ENCODE measurements at regions not wholly inside any gene's neighbourhood (a gene's known extent, or its start where the extent isn't known, plus 50 kb on each side); places are given as distances from the start of the nearest gene placed in this dataset.

DNA sequence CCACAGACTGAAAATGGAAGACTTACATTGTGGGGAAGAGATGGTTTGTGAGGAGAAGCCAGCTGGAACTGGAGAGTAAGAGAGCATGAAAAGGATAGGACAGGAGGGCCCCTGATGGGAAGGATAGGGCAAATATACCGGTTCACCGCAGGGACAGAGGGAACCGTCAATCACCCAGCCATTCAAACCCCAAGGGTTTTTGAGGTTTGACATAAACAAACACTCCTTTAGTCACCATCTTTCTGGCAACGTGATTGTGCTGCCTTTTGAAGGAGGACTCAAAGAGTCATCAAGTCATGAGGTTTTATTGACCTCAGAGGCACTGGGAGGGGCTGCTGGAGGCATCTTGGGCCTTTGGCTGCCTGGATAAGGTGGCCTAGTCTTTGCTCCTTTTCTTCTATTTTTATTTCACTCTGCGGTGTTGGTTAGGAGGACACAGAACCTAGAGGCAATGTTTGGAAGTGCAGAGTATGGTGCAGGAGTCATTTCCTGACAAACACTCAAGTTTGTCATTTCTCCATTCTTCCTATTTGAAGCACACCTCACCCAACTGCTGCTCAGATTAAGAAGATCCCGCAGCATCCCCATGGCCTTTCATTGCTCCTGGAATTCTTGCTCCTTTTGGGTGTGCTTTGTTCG is 487.3 kb upstream of the SPRED2 start:
- DNase-seq = no peak

DNA sequence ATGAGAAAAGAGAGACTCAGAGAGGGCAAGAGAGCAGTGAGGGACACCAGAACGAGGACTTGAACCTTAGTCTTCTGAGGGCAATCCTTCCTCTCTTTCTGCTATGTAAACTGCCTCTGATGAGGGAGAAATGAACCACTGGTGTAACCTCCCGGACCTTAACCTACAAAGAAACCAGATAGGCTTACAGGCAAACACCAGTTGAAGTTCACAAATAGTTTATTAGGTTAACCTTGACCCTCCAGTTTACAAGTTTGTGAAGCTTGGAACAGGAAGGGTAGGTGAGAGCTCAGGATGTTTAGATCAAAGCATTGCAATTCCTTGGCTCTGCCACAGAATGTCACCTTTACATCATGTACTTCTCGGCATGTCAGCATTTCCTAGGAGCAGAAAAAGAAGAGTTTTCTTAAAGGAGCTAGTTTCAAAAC is 486.4 kb upstream of the SPRED2 start:
- no peaks in the 10 kb centered on the region for H3K9me3 ChIP-seq (ENCODE audit: severe bottlenecking)
- TF ChIP-seq, protein P1, sequence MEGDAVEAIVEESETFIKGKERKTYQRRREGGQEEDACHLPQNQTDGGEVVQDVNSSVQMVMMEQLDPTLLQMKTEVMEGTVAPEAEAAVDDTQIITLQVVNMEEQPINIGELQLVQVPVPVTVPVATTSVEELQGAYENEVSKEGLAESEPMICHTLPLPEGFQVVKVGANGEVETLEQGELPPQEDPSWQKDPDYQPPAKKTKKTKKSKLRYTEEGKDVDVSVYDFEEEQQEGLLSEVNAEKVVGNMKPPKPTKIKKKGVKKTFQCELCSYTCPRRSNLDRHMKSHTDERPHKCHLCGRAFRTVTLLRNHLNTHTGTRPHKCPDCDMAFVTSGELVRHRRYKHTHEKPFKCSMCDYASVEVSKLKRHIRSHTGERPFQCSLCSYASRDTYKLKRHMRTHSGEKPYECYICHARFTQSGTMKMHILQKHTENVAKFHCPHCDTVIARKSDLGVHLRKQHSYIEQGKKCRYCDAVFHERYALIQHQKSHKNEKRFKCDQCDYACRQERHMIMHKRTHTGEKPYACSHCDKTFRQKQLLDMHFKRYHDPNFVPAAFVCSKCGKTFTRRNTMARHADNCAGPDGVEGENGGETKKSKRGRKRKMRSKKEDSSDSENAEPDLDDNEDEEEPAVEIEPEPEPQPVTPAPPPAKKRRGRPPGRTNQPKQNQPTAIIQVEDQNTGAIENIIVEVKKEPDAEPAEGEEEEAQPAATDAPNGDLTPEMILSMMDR (IDR thresholded peaks at IDR 0.05; ENCODE audit: low read depth, low read length) = no peak
- no peaks in the 10 kb centered on the region for H3K36me3 ChIP-seq
- H3K4me3 ChIP-seq (ENCODE audit: low read depth, low read length) = no peak overlapping the region
- H3K27ac ChIP-seq = no peak overlapping the region
- DNase-seq = no peak
- H3K27me3 ChIP-seq (ENCODE audit: insufficient read depth, low read depth, severe bottlenecking) = peaks cover 89% of the 10 kb centered on the region

More for the DNA sequence above, 487.3 kb upstream of the SPRED2 start:
- no peaks in the 10 kb centered on the region for H3K36me3 ChIP-seq
- H3K4me3 ChIP-seq (ENCODE audit: low read depth, low read length) = no peak overlapping the region
- no peak overlapping the region for H3K27ac ChIP-seq
- TF ChIP-seq, protein P1 (IDR thresholded peaks at IDR 0.05; ENCODE audit: low read depth, low read length) = no peak
- H3K27me3 ChIP-seq (ENCODE audit: insufficient read depth, low read depth, severe bottlenecking) = peaks cover 82% of the 10 kb centered on the region
- H3K9me3 ChIP-seq (ENCODE audit: severe bottlenecking) = no peaks in the 10 kb centered on the region

- TF ChIP-seq, protein P1 (IDR thresholded peaks at IDR 0.05; ENCODE audit: low read depth, low read length) = no peak
- no peaks in the 10 kb centered on the region for H3K9me3 ChIP-seq (ENCODE audit: severe bottlenecking)
- H3K27me3 ChIP-seq (ENCODE audit: insufficient read depth, low read depth, severe bottlenecking) = peaks cover 92% of the 10 kb centered on the region
- DNase-seq = no peak
- H3K27ac ChIP-seq = no peak overlapping the region
- H3K4me3 ChIP-seq (ENCODE audit: low read depth, low read length) = no peak overlapping the region
- H3K36me3 ChIP-seq = no peaks in the 10 kb centered on the region
Observed at GRCh38 chr2:65917986-65918385, 485.6 kb upstream of the SPRED2 start.

- DNase-seq = no peak
- TF ChIP-seq, protein P1 (IDR thresholded peaks at IDR 0.05; ENCODE audit: low read depth, low read length) = no peak
- Histone ChIP-seq H3K36me3 (no peaks in the 10 kb centered on the region), H3K4me3 (ENCODE audit: low read depth, low read length) (no peak overlapping the region), H3K27ac (no peak overlapping the region), H3K27me3 (ENCODE audit: insufficient read depth, low read depth, severe bottlenecking) (peaks cover 88% of the 10 kb centered on the region), H3K9me3 (ENCODE audit: severe bottlenecking) (no peaks in the 10 kb centered on the region)
Observed at GRCh38 chr2:65916785-65917295, 484.4 kb upstream of the SPRED2 start.

DNA sequence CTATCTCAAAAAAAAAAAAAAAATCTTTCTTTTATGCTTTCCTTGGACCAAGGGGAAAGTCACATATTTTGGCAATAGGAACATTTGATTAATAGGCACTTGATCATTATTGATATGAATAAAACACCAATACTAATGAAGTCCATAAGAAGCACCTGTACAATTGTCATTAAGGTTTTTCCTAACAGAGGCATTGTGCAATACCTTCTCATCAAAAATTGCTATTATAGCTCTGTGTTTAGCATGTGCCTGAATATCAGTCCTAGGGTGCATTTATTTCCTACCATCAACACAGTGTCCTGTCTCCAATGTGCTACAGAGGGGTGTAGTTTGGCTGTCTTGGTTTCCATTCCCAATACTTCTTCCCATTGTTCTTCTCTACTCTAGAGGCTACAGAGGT is 483.8 kb upstream of the SPRED2 start:
- no peaks in the 10 kb centered on the region for H3K36me3 ChIP-seq
- no peak for DNase-seq
- H3K27ac ChIP-seq = no peak overlapping the region
- H3K4me3 ChIP-seq (ENCODE audit: low read depth, low read length) = no peak overlapping the region
- H3K27me3 ChIP-seq (ENCODE audit: insufficient read depth, low read depth, severe bottlenecking) = peaks cover 87% of the 10 kb centered on the region
- H3K9me3 ChIP-seq (ENCODE audit: severe bottlenecking) = no peaks in the 10 kb centered on the region
- TF ChIP-seq, protein P1 (IDR thresholded peaks at IDR 0.05; ENCODE audit: low read depth, low read length) = no peak

DNA sequence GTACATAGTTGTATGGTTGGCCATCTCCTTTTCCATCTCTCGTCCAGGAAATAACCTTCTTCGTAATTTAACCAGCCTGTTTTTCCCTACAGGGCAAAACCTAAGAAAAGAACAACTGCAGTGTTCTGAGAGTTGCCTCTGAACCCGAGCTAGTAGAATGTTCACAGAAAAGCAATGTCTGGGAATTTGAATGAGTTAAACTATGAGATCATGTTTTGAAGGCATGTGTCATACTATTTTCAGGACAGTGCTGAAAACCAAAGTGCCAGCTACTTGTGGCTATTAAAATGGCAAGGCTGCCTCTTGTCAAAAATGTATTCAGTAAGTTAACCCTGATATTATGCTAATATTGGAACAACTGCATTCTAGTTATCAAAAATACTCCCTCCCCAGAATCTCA is 482.9 kb upstream of the SPRED2 start:
- Histone ChIP-seq H3K36me3 (no peaks in the 10 kb centered on the region), H3K9me3 (ENCODE audit: severe bottlenecking) (no peaks in the 10 kb centered on the region), H3K4me3 (ENCODE audit: low read depth, low read length) (no peak overlapping the region), H3K27ac (no peak overlapping the region), H3K27me3 (ENCODE audit: insufficient read depth, low read depth, severe bottlenecking) (peaks cover 88% of the 10 kb centered on the region)
- DNase-seq = no peak
- TF ChIP-seq, protein P1 (IDR thresholded peaks at IDR 0.05; ENCODE audit: low read depth, low read length) = no peak

Data from WERI-Rb-1 (cell line).